CD4-positive, alpha-beta T cell (primary cell): ENCODE measurements at regions not wholly inside any gene's neighbourhood (a gene's known extent, or its start where the extent isn't known, plus 50 kb on each side); places are given as distances from the start of the nearest gene placed in this dataset.

ENCODE experiments used
- ATAC-seq: fragments of 200-7000 bp; cut with Tn5 transposase; one replicate; pipeline ENCODE4 v1.10.0; 2022; ENCODE audit warnings: mild to moderate bottlenecking; ENCODE audit not compliant: poor library complexity
- CTCF ChIA-PET: fragments of 350-600 bp; sonication (Branson Sonifier 250); formaldehyde crosslinking; loops from one replicate; lab custom pipeline; 2021; ENCODE audit warnings: antibody characterized with exemption, inconsistent platforms; lab: Charles Lee
- POLR2A ChIA-PET: fragments of 350-600 bp; sonication (Branson Sonifier 250); formaldehyde crosslinking; loops from one replicate; lab custom pipeline; 2021; ENCODE audit warnings: antibody characterized with exemption, inconsistent platforms; lab: Charles Lee
- DNase-seq, 14 experiments: peaks; one replicate each; pipeline ENCODE4 v3.0.0-alpha.2; 2013 to 2020; ENCODE audit warnings: mixed read lengths in 2 of 14
- H3K27ac ChIP-seq, 2 donors: one replicate each; pipeline versions ENCODE4 v1.5.1 to v1.7.0; 2013; ENCODE audit warnings: low read length in 2 of 2, low read depth in 1 of 2, mild to moderate bottlenecking in 1 of 2
- H3K27me3 ChIP-seq, 2 experiments: 1 replicate in 1 of 2; 2 replicates in 1 of 2; pipeline versions ENCODE4 v1.6.1 to v1.7.0; 2013; ENCODE audit warnings: low read length in 2 of 2, control low read depth in 1 of 2, mild to moderate bottlenecking in 1 of 2, moderate library complexity in 1 of 2; ENCODE audit not compliant: insufficient read depth in 2 of 2, control insufficient read depth in 1 of 2
- H3K36me3 ChIP-seq: one replicate; pipeline ENCODE4 v1.6.1; 2013; ENCODE audit warnings: low read length, control low read depth; ENCODE audit not compliant: insufficient read depth
- H3K4me1 ChIP-seq: one replicate; pipeline ENCODE4 v1.6.1; 2013; ENCODE audit warnings: low read length, control low read depth; ENCODE audit not compliant: insufficient read depth
- H3K4me3 ChIP-seq: one replicate; pipeline ENCODE4 v1.5.1; 2013; ENCODE audit warnings: mild to moderate bottlenecking, low read length, moderate library complexity
- H3K9me3 ChIP-seq, 2 experiments: 1 replicate in 1 of 2; 2 replicates in 1 of 2; pipeline versions ENCODE4 v1.6.1 to v1.7.0; 2013; ENCODE audit warnings: low read length in 2 of 2, mild to moderate bottlenecking in 2 of 2, control low read depth in 1 of 2, moderate library complexity in 1 of 2; ENCODE audit not compliant: control insufficient read depth in 1 of 2, insufficient read depth in 1 of 2
- H3K27ac Mint-ChIP-seq: one replicate; pipeline ENCODE4 v1.8.0; 2020; ENCODE audit warnings: mixed read lengths
- H3K27me3 Mint-ChIP-seq: one replicate; pipeline ENCODE4 v1.8.0; 2021; ENCODE audit warnings: mixed read lengths
- H3K36me3 Mint-ChIP-seq: one replicate; pipeline ENCODE4 v1.8.0; 2021; ENCODE audit warnings: low read depth, mixed read lengths
- H3K4me1 Mint-ChIP-seq: one replicate; pipeline ENCODE4 v1.8.0; 2021; ENCODE audit warnings: low read depth, mixed read lengths
- H3K4me3 Mint-ChIP-seq: one replicate; pipeline ENCODE4 v1.8.0; 2020; ENCODE audit warnings: mild to moderate bottlenecking, mixed read lengths
- H3K9me3 Mint-ChIP-seq: one replicate; pipeline ENCODE4 v1.8.0; 2020; ENCODE audit warnings: mixed read lengths
- CTCF ChIP-seq: fragments of 200-600 bp; IDR thresholded peaks from one replicate; pipeline ENCODE4 v1.8.0; 2022; ENCODE audit warnings: antibody characterized with exemption, mild to moderate bottlenecking
- intact Hi-C, 2 experiments: fragments of 100-400 bp; cut with DNase I in 1 of 2; cut with micrococcal nuclease in 1 of 2; formaldehyde crosslinking; loops; one replicate each; pipeline versions ENCODE4 v1.15.1 to v1.9.0; 2023 to 2025; cut with DNase I, micrococcal nuclease

DNA sequence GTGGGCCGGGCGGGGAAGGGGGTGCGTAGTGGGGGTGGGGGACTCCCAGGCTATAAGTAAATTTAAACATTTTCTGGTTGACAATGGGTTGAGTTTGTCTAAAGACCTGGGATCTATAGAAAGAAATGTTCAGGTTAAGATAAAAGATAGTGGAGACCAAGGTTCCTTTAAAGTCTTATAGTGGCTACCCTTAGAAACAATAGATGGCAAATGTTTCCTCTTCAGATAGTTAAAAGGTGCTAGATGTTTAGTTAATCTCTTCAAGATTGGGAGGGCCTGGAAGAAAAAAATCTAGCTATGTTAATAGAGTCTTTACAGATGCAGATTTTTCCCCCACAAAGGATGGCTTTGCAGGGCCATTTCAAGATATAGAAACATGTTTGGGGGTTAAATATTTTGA is 446.4 kb upstream of the FKBP1C start:
- ChIA-PET CTCF (no interaction called here), POLR2A (no interaction called here)
- DNase-seq (no peak), ATAC-seq (no peak)
- no peaks in the 10 kb centered on the region for H3K4me1 ChIP-seq
- no peaks in the 10 kb centered on the region for H3K36me3 ChIP-seq
- intact Hi-C loops, result no loop called here
- Mint-ChIP-seq H3K4me1 (no peaks in the 10 kb centered on the region), H3K4me3 (no peak overlapping the region), H3K27ac (no peak overlapping the region), H3K36me3 (no peaks in the 10 kb centered on the region), H3K9me3 (no peaks in the 10 kb centered on the region), H3K27me3 (no peaks in the 10 kb centered on the region)
- no peak overlapping the region for H3K4me3 ChIP-seq
- no peak for TF ChIP-seq CTCF
- no peaks in the 10 kb centered on the region for H3K27me3 ChIP-seq
- H3K27ac ChIP-seq, result no peak overlapping the region
- H3K9me3 ChIP-seq, result peaks cover 0 to 3% of the 10 kb centered on the region in 2 experiments

DNA sequence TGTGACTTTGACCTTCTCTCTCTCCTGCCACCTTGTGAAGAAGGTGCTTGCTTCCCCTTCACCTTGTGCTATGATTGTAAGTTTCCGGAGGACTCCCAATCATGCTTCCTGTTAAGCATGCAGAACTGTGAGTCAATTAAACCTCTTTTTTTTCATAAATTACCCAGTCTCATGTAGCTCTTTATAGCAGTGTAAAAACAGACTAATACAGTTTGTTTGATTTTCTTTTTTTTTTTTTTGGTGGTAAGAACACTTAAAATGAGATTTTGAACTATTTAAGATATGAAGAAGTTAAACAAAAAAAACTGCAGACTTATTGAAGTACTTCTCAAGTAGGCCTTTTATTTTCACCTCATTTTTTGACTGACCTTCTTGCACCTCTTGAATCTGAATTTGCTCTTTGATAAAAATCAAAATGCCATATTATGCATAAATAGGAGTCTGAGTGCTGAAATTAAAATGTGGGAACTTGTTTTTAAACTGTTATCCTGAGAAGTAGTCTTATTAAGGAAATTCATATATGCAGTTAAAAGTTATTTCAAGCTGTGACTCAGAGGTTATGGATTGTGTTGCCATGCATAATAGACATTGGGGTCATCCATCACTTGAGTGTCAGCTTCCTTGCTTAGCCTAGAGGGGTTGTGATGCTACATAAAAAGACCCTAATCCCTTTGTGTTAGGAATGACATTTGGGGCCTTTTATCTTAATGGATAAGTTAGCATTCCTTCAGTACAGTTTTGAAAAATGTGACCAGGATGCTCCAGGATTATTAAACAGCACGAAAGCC is 447.9 kb upstream of the FKBP1C start:
- no peak overlapping the region for H3K27ac ChIP-seq
- H3K27ac Mint-ChIP-seq, result no peak overlapping the region
- H3K36me3 ChIP-seq, result no peaks in the 10 kb centered on the region
- no peak for TF ChIP-seq CTCF
- CTCF ChIA-PET, result interaction anchor here (0.7 kb wide), 1 partner anchor 13 kb away, joined by 4 read pairs; no protein-coding TSS in a partner anchor
- no peak for DNase-seq
- H3K4me3 ChIP-seq, result no peak overlapping the region
- H3K36me3 Mint-ChIP-seq, result no peaks in the 10 kb centered on the region
- intact Hi-C loops, result no loop called here
- POLR2A ChIA-PET, result no interaction called here
- no peaks in the 10 kb centered on the region for H3K27me3 Mint-ChIP-seq
- ATAC-seq, result no peak
- H3K9me3 ChIP-seq, result peaks cover 0 to 3% of the 10 kb centered on the region in 2 experiments
- H3K27me3 ChIP-seq, result no peaks in the 10 kb centered on the region
- H3K4me1 Mint-ChIP-seq, result no peaks in the 10 kb centered on the region
- H3K4me1 ChIP-seq, result no peaks in the 10 kb centered on the region
- peaks cover 3% of the 10 kb centered on the region for H3K9me3 Mint-ChIP-seq
- H3K4me3 Mint-ChIP-seq, result no peak overlapping the region

DNA sequence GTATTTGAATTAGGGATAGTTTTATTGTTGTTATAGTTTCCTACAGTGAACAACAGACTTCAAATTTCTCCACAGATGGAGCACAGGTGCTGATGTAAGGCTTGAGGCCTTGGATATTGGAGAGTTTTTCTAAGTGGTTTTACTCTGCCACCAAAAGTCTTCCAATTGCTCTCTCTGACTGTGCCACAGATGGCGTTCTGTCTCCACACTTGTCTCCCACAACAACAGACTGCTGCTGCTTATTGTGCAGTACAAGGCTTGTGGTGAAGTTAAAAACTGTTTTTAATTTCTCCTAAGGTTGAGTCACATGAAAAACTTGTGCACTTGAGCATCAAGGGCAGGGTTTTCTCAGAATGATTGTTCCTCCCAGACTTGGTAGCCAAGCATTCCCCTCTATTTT is 460.9 kb upstream of the KHDRBS2 start:
- H3K4me3 ChIP-seq, result no peak overlapping the region
- no peaks in the 10 kb centered on the region for H3K4me1 ChIP-seq
- ATAC-seq, result no peak
- no peak overlapping the region for H3K4me3 Mint-ChIP-seq
- no peak overlapping the region for H3K27ac ChIP-seq
- peaks cover 5% of the 10 kb centered on the region for H3K9me3 Mint-ChIP-seq
- H3K27me3 Mint-ChIP-seq, result no peaks in the 10 kb centered on the region
- CTCF ChIA-PET, result interaction anchor here (1.3 kb wide), 1 partner anchor 26 kb away, joined by 3 read pairs; no protein-coding TSS in a partner anchor
- H3K36me3 Mint-ChIP-seq, result no peaks in the 10 kb centered on the region
- POLR2A ChIA-PET, result no interaction called here
- no peak overlapping the region for H3K27ac Mint-ChIP-seq
- TF ChIP-seq CTCF, result no peak
- H3K27me3 ChIP-seq, result no peaks in the 10 kb centered on the region
- H3K4me1 Mint-ChIP-seq, result no peaks in the 10 kb centered on the region
- intact Hi-C loops, result no loop called here
- H3K36me3 ChIP-seq, result no peaks in the 10 kb centered on the region
- H3K9me3 ChIP-seq, result peaks cover 0 to 8% of the 10 kb centered on the region in 2 experiments
- no peak for DNase-seq
